B cell (primary cell): ENCODE measurements at regions not wholly inside any gene's neighbourhood (a gene's known extent, or its start where the extent isn't known, plus 50 kb on each side); places are given as distances from the start of the nearest gene placed in this dataset.
A peak's percentile ranks its signal among the peaks of the same experiment; 100 is the strongest.

Source experiments
- ATAC-seq: fragments of 200-7000 bp; cut with Tn5 transposase; one replicate; pipeline ENCODE4 v1.10.0; 2021; ENCODE audit warnings: low read depth, mild to moderate bottlenecking, moderate number of reproducible peaks, moderate library complexity
- CTCF ChIA-PET: fragments of 350-600 bp; sonication (Branson Sonifier 250); formaldehyde crosslinking; loops from one replicate; lab custom pipeline; 2021; ENCODE audit warnings: antibody characterized with exemption, inconsistent platforms; lab: Charles Lee
- POLR2A ChIA-PET: fragments of 350-600 bp; sonication (Branson Sonifier 250); formaldehyde crosslinking; loops from one replicate; lab custom pipeline; 2021; ENCODE audit warnings: antibody characterized with exemption; lab: Charles Lee
- DNase-seq: peaks from one replicate; pipeline ENCODE4 v3.0.0; 2013
- H2AFZ ChIP-seq: 2 replicates; pipeline ENCODE4 v1.6.1; 2012; ENCODE audit warnings: mild to moderate bottlenecking, low read depth, low read length; ENCODE audit not compliant: insufficient read depth, poor library complexity, severe bottlenecking
- H3K27ac ChIP-seq, 2 donors: 1 replicate in 1 of 2; 2 replicates in 1 of 2; pipeline ENCODE4 v1.5.1; 2012 to 2013; ENCODE audit warnings: low read length in 2 of 2, mild to moderate bottlenecking in 2 of 2, moderate library complexity in 1 of 2
- H3K27me3 ChIP-seq, 4 experiments: fragments of 200-600 bp in 1 of 4; sonication (generic) in 1 of 4; replicated peaks in 1 of 4; 1 replicate in 2 of 4; 2 replicates in 2 of 4; pipeline versions ENCODE4 v1.6.1 to v1.7.0; 2013 to 2016; ENCODE audit warnings: low read length in 3 of 4, mild to moderate bottlenecking in 2 of 4, mixed read lengths in 1 of 4, moderate library complexity in 1 of 4; ENCODE audit not compliant: insufficient read depth in 4 of 4, control insufficient read depth in 3 of 4; ENCODE audit errors: control extremely low read depth in 1 of 4
- H3K36me3 ChIP-seq, 2 experiments: replicated peaks in 1 of 2; 1 replicate in 1 of 2; 2 replicates in 1 of 2; pipeline versions ENCODE4 v1.6.1 to v1.7.1; 2013; ENCODE audit warnings: low read length in 1 of 2; ENCODE audit not compliant: insufficient read depth in 2 of 2, control insufficient read depth in 1 of 2; ENCODE audit errors: control extremely low read depth in 1 of 2, extremely low read depth in 1 of 2
- H3K4me1 ChIP-seq, 2 donors: fragments of 200-600 bp in 1 of 2; sonication (generic) in 1 of 2; 1 replicate in 1 of 2; 2 replicates in 1 of 2; pipeline versions ENCODE4 v1.5.1 to v1.6.1; 2013 to 2017; ENCODE audit warnings: low read length in 2 of 2; ENCODE audit not compliant: control insufficient read depth in 2 of 2, insufficient read depth in 2 of 2
- H3K4me2 ChIP-seq: replicated peaks from 2 replicates; pipeline ENCODE3; 2012; ENCODE audit warnings: mild to moderate bottlenecking, low read depth, low read length; ENCODE audit not compliant: poor library complexity, severe bottlenecking
- H3K4me3 ChIP-seq, 5 experiments: fragments of 200-600 bp in 1 of 5; sonication (generic) in 1 of 5; 1 replicate in 3 of 5; 2 replicates in 2 of 5; pipeline versions ENCODE4 v1.5.1 to v1.7.0; 2011 to 2016; ENCODE audit warnings: low read length in 4 of 5, mild to moderate bottlenecking in 4 of 5, low read depth in 2 of 5, control low read depth in 1 of 5, moderate library complexity in 1 of 5; ENCODE audit not compliant: insufficient read depth in 1 of 5; ENCODE audit errors: control extremely low read depth in 1 of 5, extremely low read depth in 1 of 5
- H3K79me2 ChIP-seq: fragments of 200-600 bp; sonication (generic); one replicate; pipeline ENCODE4 v1.6.0; 2016; ENCODE audit warnings: low read length; ENCODE audit not compliant: control insufficient read depth, insufficient read depth
- H3K9ac ChIP-seq: fragments of 200-600 bp; sonication (generic); 2 replicates; pipeline ENCODE4 v1.6.1; 2017; ENCODE audit warnings: mild to moderate bottlenecking, low read length, moderate library complexity
- H3K9me3 ChIP-seq, 3 donors: one replicate each; pipeline versions ENCODE4 v1.6.1 to v1.7.1; 2013; ENCODE audit warnings: low read length in 2 of 3; ENCODE audit not compliant: control insufficient read depth in 2 of 3, insufficient read depth in 1 of 3; ENCODE audit errors: control extremely low read depth in 1 of 3
- H4K20me1 ChIP-seq: 2 replicates; pipeline ENCODE4 v1.6.0; 2012; ENCODE audit warnings: mild to moderate bottlenecking, low read length; ENCODE audit not compliant: insufficient read depth, control insufficient read depth, poor library complexity, severe bottlenecking
- H3K27ac Mint-ChIP-seq: one replicate; pipeline ENCODE4 v1.8.0; 2021; ENCODE audit warnings: mixed read lengths
- H3K27me3 Mint-ChIP-seq: one replicate; pipeline ENCODE4 v1.8.0; 2021; ENCODE audit warnings: mixed read lengths
- H3K4me1 Mint-ChIP-seq: one replicate; pipeline ENCODE4 v1.8.0; 2021; ENCODE audit warnings: mixed read lengths
- H3K4me3 Mint-ChIP-seq: one replicate; pipeline ENCODE4 v1.8.0; 2021; ENCODE audit warnings: mixed read lengths
- H3K9me3 Mint-ChIP-seq: one replicate; pipeline ENCODE4 v1.8.0; 2022; ENCODE audit warnings: mixed read lengths; ENCODE audit not compliant: insufficient read depth
- CTCF ChIP-seq: fragments of 200-600 bp; IDR thresholded peaks from one replicate; pipeline ENCODE4 v1.8.0; 2022; ENCODE audit warnings: antibody characterized with exemption, mild to moderate bottlenecking
- EZH2 ChIP-seq: IDR thresholded peaks from 2 replicates; pipeline ENCODE4 v1.6.1; 2012; ENCODE audit warnings: borderline replicate concordance, low read depth, mild to moderate bottlenecking, moderate library complexity, low read length; ENCODE audit not compliant: insufficient read depth, poor library complexity, severe bottlenecking
- WGBS: methylation state at CpG from one replicate; pipeline ENCODE4 v1.1.5; 2013; ENCODE audit warnings: missing lambda C conversion rate; ENCODE audit not compliant: insufficient coverage; 5-methylcytosine and 5-hydroxymethylcytosine counted together
- intact Hi-C: fragments of 100-400 bp; cut with micrococcal nuclease; formaldehyde crosslinking; loops from one replicate; pipeline ENCODE4 v1.10.0; 2022

DNA sequence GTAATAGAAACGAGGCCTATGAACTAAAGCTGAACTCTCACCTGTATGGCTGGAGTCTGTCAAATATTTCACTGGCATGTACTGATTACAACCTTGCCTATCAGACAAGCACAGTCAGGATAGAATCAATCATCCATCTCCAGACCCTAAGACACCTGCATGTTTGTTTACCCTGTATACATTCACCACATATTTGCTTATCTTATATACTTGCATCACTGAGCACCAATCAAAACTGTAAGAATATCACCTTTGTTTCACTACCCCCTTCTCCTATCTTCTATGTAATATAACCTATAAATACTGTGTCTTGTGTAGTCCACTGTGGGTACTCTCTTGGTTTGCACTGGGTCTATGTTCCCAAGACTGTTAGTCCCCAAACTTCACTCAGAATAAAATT lies 1085.7 kb downstream of the TAF11L14 start:
- Histone ChIP-seq H3K9me3 (no peaks in the 10 kb centered on the region), H3K4me3 (no peak overlapping the region), H2AFZ (no peak overlapping the region), H3K4me1 (peaks cover 0 to 12% of the 10 kb centered on the region in 2 donors), H4K20me1 (no peaks in the 10 kb centered on the region), H3K4me2 (peak overlapping the region; percentile 9), H3K79me2 (no peaks in the 10 kb centered on the region), H3K9ac (no peak overlapping the region), H3K27me3 (no peaks in the 10 kb centered on the region), H3K27ac (no peak overlapping the region), H3K36me3 (no peaks in the 10 kb centered on the region)
- TF ChIP-seq EZH2 (no peak), CTCF (no peak)
- peaks cover 24% of the 10 kb centered on the region for H3K4me1 Mint-ChIP-seq
- no CpG with 5 or more reads among the region's 1 CpG for WGBS
- ChIA-PET POLR2A (no interaction called here), CTCF (no interaction called here)
- intact Hi-C loops = no loop called here
- H3K9me3 Mint-ChIP-seq = no peaks in the 10 kb centered on the region
- H3K27me3 Mint-ChIP-seq = no peaks in the 10 kb centered on the region
- ATAC-seq (no peak), DNase-seq (no peak)
- no peak overlapping the region for H3K4me3 Mint-ChIP-seq
- no peak overlapping the region for H3K27ac Mint-ChIP-seq

DNA sequence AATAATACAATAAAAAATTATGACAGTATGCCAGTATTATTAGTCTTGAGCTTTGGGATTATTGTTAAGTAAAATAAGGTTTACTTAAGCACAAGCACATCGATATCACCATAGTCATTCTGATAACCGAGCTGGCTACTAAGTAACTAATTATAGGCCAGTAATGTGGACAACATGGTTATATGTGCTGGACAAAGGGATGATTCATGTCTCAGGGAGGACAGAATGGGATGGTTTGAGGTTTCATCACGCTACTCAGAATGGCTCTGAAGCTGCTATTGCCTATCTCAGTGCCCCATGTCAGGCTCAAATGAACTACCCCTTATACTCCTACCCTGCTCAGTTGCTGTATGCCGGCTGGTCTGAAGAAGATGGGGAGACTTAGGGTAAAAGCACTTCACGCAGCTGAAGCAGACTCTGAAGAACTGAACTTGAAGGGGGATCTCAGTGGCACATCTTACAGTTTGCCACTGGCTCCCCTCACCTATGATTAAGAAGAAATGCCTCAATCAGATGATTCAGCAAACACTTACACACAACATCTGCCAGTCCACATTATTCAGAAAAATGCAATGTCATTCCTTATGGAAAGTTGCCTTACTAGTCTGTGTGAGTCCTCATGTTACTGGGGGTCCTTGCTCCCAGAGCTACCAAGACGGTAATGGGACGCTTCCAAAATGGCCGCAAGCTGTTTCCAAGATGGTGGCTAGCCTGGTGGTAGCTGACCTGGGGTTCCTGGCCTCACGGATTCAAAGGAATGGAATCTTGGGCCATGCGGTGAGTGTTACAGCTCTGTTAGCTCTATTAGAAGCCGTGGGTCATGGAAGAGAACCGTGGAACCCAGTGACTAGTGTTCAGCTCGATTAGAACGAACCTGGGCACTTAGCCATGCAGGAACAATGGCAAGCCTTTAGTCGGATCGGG lies 1098.6 kb downstream of the TAF11L14 start:
- intact Hi-C loops = no loop called here
- H3K9me3 ChIP-seq = no peaks in the 10 kb centered on the region
- no peak overlapping the region for H3K27ac ChIP-seq
- ChIA-PET CTCF (interaction anchor here (1.1 kb wide), 1 partner anchor 32 kb away, joined by 3 read pairs; no protein-coding TSS in a partner anchor), POLR2A (no interaction called here)
- H3K4me1 ChIP-seq = no peaks in the 10 kb centered on the region
- no peaks in the 10 kb centered on the region for H3K27me3 ChIP-seq
- WGBS = 98% methylated on average over 12 of the region's 16 CpGs
- H4K20me1 ChIP-seq = no peaks in the 10 kb centered on the region
- Mint-ChIP-seq H3K27ac (no peak overlapping the region), H3K4me1 (peaks cover 1% of the 10 kb centered on the region), H3K27me3 (no peaks in the 10 kb centered on the region), H3K4me3 (no peak overlapping the region), H3K9me3 (no peaks in the 10 kb centered on the region)
- H2AFZ ChIP-seq = no peak overlapping the region
- DNase-seq (no peak), ATAC-seq (no peak)
- H3K9ac ChIP-seq = no peak overlapping the region
- H3K79me2 ChIP-seq = peaks cover 20% of the 10 kb centered on the region
- H3K4me2 ChIP-seq = no peak overlapping the region
- no peak overlapping the region for H3K4me3 ChIP-seq
- H3K36me3 ChIP-seq = peaks cover 0 to 10% of the 10 kb centered on the region in 2 experiments
- TF ChIP-seq CTCF = no peak
- TF ChIP-seq EZH2 = no peak
